A673 (cell line): ENCODE measurements at regions not wholly inside any gene's neighbourhood (a gene's known extent, or its start where the extent isn't known, plus 50 kb on each side); places are given as distances from the start of the nearest gene placed in this dataset.

Experiments used
- BruUV-seq: library from RNA; stranded (reverse); fragments of 400-500 nt; replicated peaks from 2 replicates; lab custom pipeline; 2021; lab: Mats Ljungman, UMichigan
- CTCF ChIA-PET: fragments of 300-600 bp; sonication (Branson Sonifier 250); formaldehyde crosslinking; loops from one replicate; lab custom pipeline; 2022; ENCODE audit warnings: antibody characterized with exemption; lab: Charles Lee
- POLR2A ChIA-PET: fragments of 300-600 bp; sonication (Branson Sonifier 250); formaldehyde crosslinking; loops from one replicate; lab custom pipeline; 2022; ENCODE audit warnings: antibody characterized with exemption; ENCODE audit not compliant: low non-redundant PET; lab: Charles Lee
- DNase-seq: peaks from one replicate; pipeline ENCODE4 v3.0.0-alpha.2; 2015; ENCODE audit warnings: low spot score
- H3K27ac ChIP-seq: fragments of 200-600 bp; sonication (generic); 2 replicates; pipeline ENCODE4 v1.5.1; 2016; ENCODE audit warnings: mixed run types, low read depth, mild to moderate bottlenecking, mixed read lengths, antibody characterized with exemption, low read length; ENCODE audit not compliant: poor library complexity, severe bottlenecking
- H3K27me3 ChIP-seq: fragments of 200-600 bp; sonication (generic); replicated peaks from 2 replicates; pipeline ENCODE4 v1.6.1; 2017; ENCODE audit warnings: mixed run types, low read depth, mild to moderate bottlenecking, mixed read lengths, antibody characterized with exemption, low read length; ENCODE audit not compliant: insufficient read depth, poor library complexity
- H3K36me3 ChIP-seq: fragments of 200-600 bp; sonication (generic); 2 replicates; pipeline ENCODE4 v1.6.1; 2016; ENCODE audit warnings: mixed run types, mild to moderate bottlenecking, mixed read lengths, antibody characterized with exemption, low read length; ENCODE audit not compliant: insufficient read depth, poor library complexity, severe bottlenecking
- H3K4me1 ChIP-seq: fragments of 200-600 bp; sonication (generic); 2 replicates; pipeline ENCODE4 v1.6.1; 2017; ENCODE audit warnings: mixed run types, mild to moderate bottlenecking, mixed read lengths, antibody characterized with exemption, low read length; ENCODE audit not compliant: insufficient read depth, poor library complexity, severe bottlenecking
- H3K4me3 ChIP-seq: fragments of 200-600 bp; sonication (generic); 2 replicates; pipeline ENCODE4 v1.5.1; 2016; ENCODE audit warnings: low read depth, mixed run types, mild to moderate bottlenecking, mixed read lengths, low read length; ENCODE audit not compliant: poor library complexity, severe bottlenecking
- H3K9me3 ChIP-seq: fragments of 200-600 bp; sonication (generic); 2 replicates; pipeline ENCODE4 v1.6.1; 2016; ENCODE audit warnings: mixed run types, low read depth, mild to moderate bottlenecking, mixed read lengths, antibody characterized with exemption, low read length; ENCODE audit not compliant: poor library complexity, severe bottlenecking
- CTCF ChIP-seq: fragments of 300-800, 200-600 bp; sonication (generic); conservative IDR thresholded peaks from 2 replicates; pipeline ENCODE4 v1.5.1; 2017; ENCODE audit warnings: low read depth, mild to moderate bottlenecking, antibody characterized with exemption, low read length, moderate library complexity, mixed read lengths
- EZH2 ChIP-seq: fragments of 200-600 bp; sonication (generic); IDR thresholded peaks from 2 replicates; pipeline ENCODE4 v1.6.1; 2017; ENCODE audit warnings: borderline replicate concordance, low read depth, mild to moderate bottlenecking, mixed read lengths, antibody characterized with exemption, low read length; ENCODE audit not compliant: poor library complexity, severe bottlenecking
- intact Hi-C: fragments of 100-400 bp; cut with micrococcal nuclease; formaldehyde crosslinking; loops from one replicate; pipeline ENCODE4 v1.10.0; 2022; ENCODE audit not compliant: unreplicated experiment

- intact Hi-C loops, result no loop called here
- H3K4me1 ChIP-seq, result no peaks in the 10 kb centered on the region
- ChIA-PET POLR2A (interaction anchor here (0.6 kb wide), 1 partner anchor 856 kb away, joined by 7 read pairs; no protein-coding TSS in a partner anchor), CTCF (no interaction called here)
- BruUV-seq, result no TSS peak
- no peak overlapping the region for H3K4me3 ChIP-seq
- no peaks in the 10 kb centered on the region for H3K27me3 ChIP-seq
- no peaks in the 10 kb centered on the region for H3K9me3 ChIP-seq
- no peak overlapping the region for H3K27ac ChIP-seq
- DNase-seq, result no peak
- no peaks in the 10 kb centered on the region for H3K36me3 ChIP-seq
- TF ChIP-seq EZH2 (no peak), CTCF (no peak)
Measured at GRCh38 chr2:220562375-220563140, 935.1 kb downstream of the SLC4A3 start.

- no peak for TF ChIP-seq EZH2
- no peak for TF ChIP-seq CTCF
- Histone ChIP-seq H3K4me1 (peaks cover 19% of the 10 kb centered on the region), H3K27me3 (no peaks in the 10 kb centered on the region), H3K9me3 (no peaks in the 10 kb centered on the region), H3K4me3 (no peak overlapping the region), H3K27ac (no peak overlapping the region), H3K36me3 (no peaks in the 10 kb centered on the region)
- ChIA-PET CTCF (no interaction called here), POLR2A (interaction anchor here (0.6 kb wide), 1 partner anchor 10 kb away, joined by 3 read pairs; no protein-coding TSS in a partner anchor)
- no peak for DNase-seq
- intact Hi-C loops, result no loop called here
- no TSS peak for BruUV-seq
Measured at GRCh38 chr2:220568296-220568695, 940.9 kb downstream of the SLC4A3 start.

- BruUV-seq, result no TSS peak
- peak overlapping the region; percentile 48 for H3K27ac ChIP-seq
- no peaks in the 10 kb centered on the region for H3K27me3 ChIP-seq
- no peaks in the 10 kb centered on the region for H3K9me3 ChIP-seq
- H3K36me3 ChIP-seq, result no peaks in the 10 kb centered on the region
- ChIA-PET POLR2A (interaction anchor here (0.6 to 0.7 kb wide), 2 partner anchors 231 to 431 kb away, joined by 3 to 8 read pairs; no protein-coding TSS in a partner anchor), CTCF (no interaction called here)
- TF ChIP-seq CTCF (no peak), EZH2 (no peak)
- peaks cover 19% of the 10 kb centered on the region for H3K4me1 ChIP-seq
- no peak for DNase-seq
- intact Hi-C loops, result no loop called here
- H3K4me3 ChIP-seq, result no peak overlapping the region
Measured at GRCh38 chr2:220569112-220569897, 941.9 kb downstream of the SLC4A3 start.
